Astrocyte (in vitro differentiated cells and primary cell): ENCODE measurements at regions not wholly inside any gene's neighbourhood (a gene's known extent, or its start where the extent isn't known, plus 50 kb on each side); places are given as distances from the start of the nearest gene placed in this dataset.

Source experiments
- CTCF ChIP-seq: IDR thresholded peaks from 2 replicates; pipeline ENCODE4 v1.5.1; 2011; ENCODE audit warnings: low read depth, mild to moderate bottlenecking, inconsistent platforms, low read length, moderate library complexity; ENCODE audit not compliant: insufficient read depth
- EZH2 ChIP-seq: IDR thresholded peaks from 2 replicates; pipeline ENCODE4 v1.6.1; 2012; ENCODE audit warnings: mild to moderate bottlenecking, low read length, inconsistent platforms; ENCODE audit not compliant: insufficient read depth

DNA sequence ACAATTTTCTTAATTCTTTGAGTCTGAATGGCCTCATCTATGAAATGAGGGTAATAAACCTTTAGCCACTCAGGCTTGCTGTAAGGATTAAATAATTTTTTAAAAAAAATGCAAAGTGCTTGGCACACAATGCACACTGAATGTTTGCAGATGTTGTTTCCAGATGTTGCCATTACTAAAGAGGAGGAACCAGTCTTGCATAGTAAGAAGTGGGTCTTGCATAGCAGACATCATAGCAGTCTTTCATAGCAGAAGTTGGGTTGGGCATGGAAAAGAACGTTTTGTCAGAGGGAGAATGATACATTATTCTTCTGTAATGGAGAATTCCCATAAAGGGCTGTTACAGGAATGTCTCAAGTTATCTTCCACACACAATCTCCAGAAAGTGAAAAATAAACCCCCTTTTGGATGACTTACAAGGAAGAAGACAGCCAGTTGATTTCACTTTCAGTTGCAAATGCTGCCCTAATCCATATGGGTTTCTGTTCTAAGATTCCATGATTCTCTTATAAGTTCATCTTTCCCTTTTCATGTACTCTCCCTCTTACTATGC lies 327.7 kb downstream of the SUCLG1 start:
- no peak for TF ChIP-seq EZH2
- no peak for TF ChIP-seq CTCF
